Astrocyte of the cerebellum (primary cell): ENCODE measurements at regions not wholly inside any gene's neighbourhood (a gene's known extent, or its start where the extent isn't known, plus 50 kb on each side); places are given as distances from the start of the nearest gene placed in this dataset.

ENCODE experiments used
- DNase-seq: peaks from one replicate; pipeline ENCODE4 v3.0.0-alpha.2; 2011; ENCODE audit warnings: low read depth
- H3K4me3 ChIP-seq: 2 replicates; pipeline ENCODE4 v1.5.1; 2011; ENCODE audit warnings: mild to moderate bottlenecking, low read depth, low read length, moderate library complexity
- CTCF ChIP-seq: IDR thresholded peaks from 2 replicates; pipeline ENCODE4 v1.5.1; 2012; ENCODE audit warnings: low read length, low read depth, moderate library complexity, mild to moderate bottlenecking; ENCODE audit errors: missing control alignments
- in situ Hi-C: cut with HindIII; loops from 2 replicates; pipeline ENCODE4 v1.10.0; 2017; ENCODE audit warnings: low sequenced_read_pairs

DNA sequence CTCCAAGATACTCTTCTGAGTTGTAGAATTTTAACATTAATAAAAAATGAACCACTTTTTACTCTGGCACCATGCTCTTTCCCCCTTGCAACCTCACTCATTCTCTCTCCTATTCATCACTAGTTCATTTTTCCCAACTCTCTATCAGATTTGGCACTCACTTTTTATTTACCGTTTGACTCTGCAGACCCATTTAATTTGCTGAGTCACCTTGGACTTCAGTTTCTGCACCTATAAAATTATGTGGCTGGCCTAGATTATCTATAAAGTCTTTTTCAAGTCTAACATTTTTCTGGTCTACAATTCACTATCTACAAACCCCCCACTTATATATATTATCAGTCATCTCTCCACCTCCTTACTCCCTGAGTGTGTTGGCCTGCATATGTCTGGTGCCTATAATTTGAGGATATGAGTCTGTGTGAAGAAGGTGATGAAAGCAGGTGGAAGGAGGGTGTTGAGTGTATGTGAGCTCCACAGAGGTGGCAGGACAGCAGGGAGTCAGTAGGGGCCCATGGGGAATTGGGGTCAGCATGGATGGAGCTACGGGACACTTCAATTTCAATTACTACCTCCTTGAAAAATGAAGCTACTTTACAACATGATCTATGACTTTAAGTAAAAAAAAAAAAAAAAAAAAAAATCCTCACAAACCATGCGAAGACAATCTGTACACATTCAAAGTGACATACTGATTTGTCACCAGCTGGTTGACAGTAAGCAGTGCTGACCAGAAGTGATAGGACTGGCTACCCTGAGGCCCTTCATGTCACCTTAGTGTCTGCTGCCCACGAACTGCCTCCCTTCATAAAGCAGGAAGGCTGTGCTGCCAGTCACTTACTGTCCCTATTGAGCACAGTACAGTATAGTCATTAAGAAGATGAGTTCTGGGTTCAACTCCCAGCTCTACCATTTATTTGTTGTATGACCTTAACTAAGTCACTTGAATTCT, 334.2 kb upstream of the IL12A start:
- H3K4me3 ChIP-seq = no peak overlapping the region
- in situ Hi-C loops = no loop called here
- DNase-seq = no peak
- no peak for TF ChIP-seq CTCF

DNA sequence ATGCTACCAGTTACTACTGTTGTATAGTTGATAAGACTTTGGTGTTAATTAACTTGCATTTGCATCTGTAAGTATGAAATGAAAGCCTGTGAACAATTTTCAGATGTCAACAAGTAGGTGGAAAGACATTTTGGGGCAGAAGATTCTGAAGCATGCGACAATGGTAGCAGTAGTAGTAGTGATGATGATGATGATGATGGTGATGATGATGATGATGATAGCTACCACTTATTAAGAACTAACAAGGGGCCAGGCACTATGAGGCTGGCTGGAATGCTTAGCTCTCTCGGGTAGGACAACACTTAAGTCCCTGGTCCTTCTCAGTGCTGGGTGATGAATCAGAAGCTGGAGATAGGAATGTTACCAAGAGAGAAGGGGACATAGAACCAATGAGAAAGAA, 333.4 kb upstream of the IL12A start:
- TF ChIP-seq CTCF = no peak
- DNase-seq = no peak
- in situ Hi-C loops = no loop called here
- H3K4me3 ChIP-seq = no peak overlapping the region

DNA sequence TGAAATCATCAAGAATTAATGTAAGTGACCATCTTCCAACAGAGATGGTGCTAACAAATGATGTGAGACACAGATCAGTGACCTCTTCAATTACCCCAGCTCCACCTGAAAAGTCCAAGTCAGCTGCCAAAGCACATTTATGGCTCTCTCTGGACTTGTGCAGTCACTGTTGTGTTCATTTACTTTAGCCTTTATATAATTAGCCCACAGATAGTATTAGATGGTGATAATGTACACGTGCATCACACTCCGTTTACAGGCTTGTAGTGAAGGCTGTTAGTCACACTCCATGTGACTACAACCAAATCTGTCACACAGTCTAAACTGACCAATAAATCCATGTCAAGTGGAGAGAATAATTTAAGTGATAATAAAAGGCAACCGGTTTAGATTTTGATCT, 331.5 kb upstream of the IL12A start:
- no peak for TF ChIP-seq CTCF
- H3K4me3 ChIP-seq = no peak overlapping the region
- in situ Hi-C loops = no loop called here

GRCh38 chr3:159657629-159658028, 331.0 kb upstream of the IL12A start:
- TF ChIP-seq CTCF = no peak
- no peak overlapping the region for H3K4me3 ChIP-seq
- DNase-seq = no peak
- in situ Hi-C loops = no loop called here

More for the DNA sequence above, 331.5 kb upstream of the IL12A start:
- DNase-seq = no peak

DNA sequence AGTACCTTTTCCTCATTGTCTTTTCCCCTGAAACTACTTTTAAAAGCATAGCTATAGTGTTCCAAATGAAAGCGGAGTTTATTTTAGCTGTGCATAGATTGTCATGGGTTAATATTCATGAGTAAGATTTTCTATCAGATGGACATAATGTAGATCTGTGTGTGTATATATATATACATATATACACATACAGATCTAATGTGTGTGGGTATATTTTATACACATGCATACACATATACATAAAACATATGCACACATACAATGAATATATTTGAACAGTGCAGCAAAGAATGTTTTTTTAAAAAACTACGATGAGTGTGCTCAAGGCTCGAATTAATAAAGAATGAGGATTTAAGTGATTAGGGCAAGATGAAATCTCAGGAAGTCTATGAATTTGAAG, 328.3 kb upstream of the IL12A start:
- in situ Hi-C loops = no loop called here

DNA sequence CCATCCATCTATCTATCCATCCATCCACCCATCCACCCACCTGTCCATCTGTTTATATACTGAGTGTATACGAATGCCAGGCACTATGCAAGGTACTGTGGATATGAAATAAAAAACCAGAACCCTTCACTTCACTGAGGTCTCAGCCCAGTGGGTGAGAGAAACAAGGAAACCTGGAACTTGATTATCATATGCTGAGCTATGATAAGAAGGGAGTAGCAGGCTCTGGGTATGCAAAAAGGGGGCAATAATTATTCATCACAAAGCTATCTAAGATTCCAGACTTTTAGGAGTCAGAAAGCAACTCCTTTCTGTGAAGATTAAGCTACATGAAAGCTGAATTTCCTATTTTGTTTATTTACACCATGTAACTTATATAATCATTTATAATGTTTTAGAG, 327.7 kb upstream of the IL12A start:
- no peak for TF ChIP-seq CTCF
- in situ Hi-C loops = no loop called here
- no peak overlapping the region for H3K4me3 ChIP-seq
- DNase-seq = no peak

More for the DNA sequence above, 328.3 kb upstream of the IL12A start:
- no peak for DNase-seq
- TF ChIP-seq CTCF = no peak
- H3K4me3 ChIP-seq = no peak overlapping the region
